ENCODE measurements at regions not wholly inside any gene's neighbourhood (a gene's known extent, or its start where the extent isn't known, plus 50 kb on each side); places are given as distances from the start of the nearest gene placed in this dataset.

DNA sequence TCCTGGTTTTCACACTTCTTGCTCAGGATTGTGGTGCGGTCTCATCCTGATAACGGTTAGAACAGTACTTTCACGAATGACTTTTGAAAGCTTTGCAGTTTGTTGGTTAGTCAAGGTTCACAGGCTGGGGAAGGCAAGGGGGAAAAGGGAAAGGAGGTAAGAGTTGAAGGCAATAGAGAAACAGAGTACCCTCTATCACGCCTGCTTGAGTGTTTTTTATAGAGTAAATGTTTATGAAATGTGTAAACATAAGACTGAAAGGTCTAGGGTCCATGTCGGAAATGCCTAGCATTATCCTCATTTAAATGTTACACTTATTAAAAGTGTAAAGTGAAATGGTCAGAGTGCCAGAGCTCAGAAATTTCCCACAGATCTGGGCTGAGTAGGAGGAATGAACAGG is 167.4 kb downstream of the URB2 start (continued):
- TF ChIP-seq, protein P1, sequence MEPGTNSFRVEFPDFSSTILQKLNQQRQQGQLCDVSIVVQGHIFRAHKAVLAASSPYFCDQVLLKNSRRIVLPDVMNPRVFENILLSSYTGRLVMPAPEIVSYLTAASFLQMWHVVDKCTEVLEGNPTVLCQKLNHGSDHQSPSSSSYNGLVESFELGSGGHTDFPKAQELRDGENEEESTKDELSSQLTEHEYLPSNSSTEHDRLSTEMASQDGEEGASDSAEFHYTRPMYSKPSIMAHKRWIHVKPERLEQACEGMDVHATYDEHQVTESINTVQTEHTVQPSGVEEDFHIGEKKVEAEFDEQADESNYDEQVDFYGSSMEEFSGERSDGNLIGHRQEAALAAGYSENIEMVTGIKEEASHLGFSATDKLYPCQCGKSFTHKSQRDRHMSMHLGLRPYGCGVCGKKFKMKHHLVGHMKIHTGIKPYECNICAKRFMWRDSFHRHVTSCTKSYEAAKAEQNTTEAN (CRISPR knock-in tag; IDR thresholded peaks at IDR 0.05), result no peak
- no peak for TF ChIP-seq NFATC4 (CRISPR knock-in tag; IDR thresholded peaks at IDR 0.05)

DNA sequence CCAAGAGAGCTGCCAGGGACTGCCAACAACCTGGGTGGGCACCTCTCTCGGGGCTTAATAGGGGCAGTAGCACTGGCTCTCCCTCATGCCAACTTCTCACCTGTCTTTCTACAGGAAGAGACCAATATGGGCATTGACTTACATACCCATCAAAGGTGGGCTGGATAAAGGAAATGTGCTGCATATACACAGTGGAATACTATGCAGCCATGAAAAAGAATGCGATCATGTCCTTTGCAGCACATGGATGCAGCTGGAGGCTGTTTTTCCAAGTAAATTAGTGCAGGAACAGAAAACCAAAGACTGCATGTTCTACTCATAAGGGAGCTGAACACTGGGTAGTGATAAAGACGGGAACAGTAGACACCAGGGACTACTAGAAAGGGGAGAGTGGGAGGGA is 172.5 kb downstream of the URB2 start:
- no peaks in the 10 kb centered on the region; the same call in 1 of the 2 replicates for H3K27me3 Mint-ChIP-seq (ENCODE audit: low read depth)
- H3K27ac Mint-ChIP-seq, result no peak overlapping the region
- no peaks in the 10 kb centered on the region for H3K36me3 Mint-ChIP-seq
- DNase-seq (ENCODE audit: low spot score) (no peak), ATAC-seq (no peak)
- ChIA-PET CTCF (no interaction called here), POLR2A (no interaction called here)
- TF ChIP-seq, protein P2, sequence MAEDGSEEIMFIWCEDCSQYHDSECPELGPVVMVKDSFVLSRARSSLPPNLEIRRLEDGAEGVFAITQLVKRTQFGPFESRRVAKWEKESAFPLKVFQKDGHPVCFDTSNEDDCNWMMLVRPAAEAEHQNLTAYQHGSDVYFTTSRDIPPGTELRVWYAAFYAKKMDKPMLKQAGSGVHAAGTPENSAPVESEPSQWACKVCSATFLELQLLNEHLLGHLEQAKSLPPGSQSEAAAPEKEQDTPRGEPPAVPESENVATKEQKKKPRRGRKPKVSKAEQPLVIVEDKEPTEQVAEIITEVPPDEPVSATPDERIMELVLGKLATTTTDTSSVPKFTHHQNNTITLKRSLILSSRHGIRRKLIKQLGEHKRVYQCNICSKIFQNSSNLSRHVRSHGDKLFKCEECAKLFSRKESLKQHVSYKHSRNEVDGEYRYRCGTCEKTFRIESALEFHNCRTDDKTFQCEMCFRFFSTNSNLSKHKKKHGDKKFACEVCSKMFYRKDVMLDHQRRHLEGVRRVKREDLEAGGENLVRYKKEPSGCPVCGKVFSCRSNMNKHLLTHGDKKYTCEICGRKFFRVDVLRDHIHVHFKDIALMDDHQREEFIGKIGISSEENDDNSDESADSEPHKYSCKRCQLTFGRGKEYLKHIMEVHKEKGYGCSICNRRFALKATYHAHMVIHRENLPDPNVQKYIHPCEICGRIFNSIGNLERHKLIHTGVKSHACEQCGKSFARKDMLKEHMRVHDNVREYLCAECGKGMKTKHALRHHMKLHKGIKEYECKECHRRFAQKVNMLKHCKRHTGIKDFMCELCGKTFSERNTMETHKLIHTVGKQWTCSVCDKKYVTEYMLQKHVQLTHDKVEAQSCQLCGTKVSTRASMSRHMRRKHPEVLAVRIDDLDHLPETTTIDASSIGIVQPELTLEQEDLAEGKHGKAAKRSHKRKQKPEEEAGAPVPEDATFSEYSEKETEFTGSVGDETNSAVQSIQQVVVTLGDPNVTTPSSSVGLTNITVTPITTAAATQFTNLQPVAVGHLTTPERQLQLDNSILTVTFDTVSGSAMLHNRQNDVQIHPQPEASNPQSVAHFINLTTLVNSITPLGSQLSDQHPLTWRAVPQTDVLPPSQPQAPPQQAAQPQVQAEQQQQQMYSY (CRISPR knock-in tag; IDR thresholded peaks at IDR 0.05), result no peak
- TF ChIP-seq, protein P3, sequence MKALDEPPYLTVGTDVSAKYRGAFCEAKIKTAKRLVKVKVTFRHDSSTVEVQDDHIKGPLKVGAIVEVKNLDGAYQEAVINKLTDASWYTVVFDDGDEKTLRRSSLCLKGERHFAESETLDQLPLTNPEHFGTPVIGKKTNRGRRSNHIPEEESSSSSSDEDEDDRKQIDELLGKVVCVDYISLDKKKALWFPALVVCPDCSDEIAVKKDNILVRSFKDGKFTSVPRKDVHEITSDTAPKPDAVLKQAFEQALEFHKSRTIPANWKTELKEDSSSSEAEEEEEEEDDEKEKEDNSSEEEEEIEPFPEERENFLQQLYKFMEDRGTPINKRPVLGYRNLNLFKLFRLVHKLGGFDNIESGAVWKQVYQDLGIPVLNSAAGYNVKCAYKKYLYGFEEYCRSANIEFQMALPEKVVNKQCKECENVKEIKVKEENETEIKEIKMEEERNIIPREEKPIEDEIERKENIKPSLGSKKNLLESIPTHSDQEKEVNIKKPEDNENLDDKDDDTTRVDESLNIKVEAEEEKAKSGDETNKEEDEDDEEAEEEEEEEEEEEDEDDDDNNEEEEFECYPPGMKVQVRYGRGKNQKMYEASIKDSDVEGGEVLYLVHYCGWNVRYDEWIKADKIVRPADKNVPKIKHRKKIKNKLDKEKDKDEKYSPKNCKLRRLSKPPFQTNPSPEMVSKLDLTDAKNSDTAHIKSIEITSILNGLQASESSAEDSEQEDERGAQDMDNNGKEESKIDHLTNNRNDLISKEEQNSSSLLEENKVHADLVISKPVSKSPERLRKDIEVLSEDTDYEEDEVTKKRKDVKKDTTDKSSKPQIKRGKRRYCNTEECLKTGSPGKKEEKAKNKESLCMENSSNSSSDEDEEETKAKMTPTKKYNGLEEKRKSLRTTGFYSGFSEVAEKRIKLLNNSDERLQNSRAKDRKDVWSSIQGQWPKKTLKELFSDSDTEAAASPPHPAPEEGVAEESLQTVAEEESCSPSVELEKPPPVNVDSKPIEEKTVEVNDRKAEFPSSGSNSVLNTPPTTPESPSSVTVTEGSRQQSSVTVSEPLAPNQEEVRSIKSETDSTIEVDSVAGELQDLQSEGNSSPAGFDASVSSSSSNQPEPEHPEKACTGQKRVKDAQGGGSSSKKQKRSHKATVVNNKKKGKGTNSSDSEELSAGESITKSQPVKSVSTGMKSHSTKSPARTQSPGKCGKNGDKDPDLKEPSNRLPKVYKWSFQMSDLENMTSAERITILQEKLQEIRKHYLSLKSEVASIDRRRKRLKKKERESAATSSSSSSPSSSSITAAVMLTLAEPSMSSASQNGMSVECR (CRISPR knock-in tag; IDR thresholded peaks at IDR 0.05; ENCODE audit: borderline replicate concordance), result no peak
- H3K4me3 Mint-ChIP-seq, result no peak overlapping the region
- no peaks in the 10 kb centered on the region for H3K4me1 Mint-ChIP-seq
- peaks cover 12% of the 10 kb centered on the region for H3K9me3 Mint-ChIP-seq

DNA sequence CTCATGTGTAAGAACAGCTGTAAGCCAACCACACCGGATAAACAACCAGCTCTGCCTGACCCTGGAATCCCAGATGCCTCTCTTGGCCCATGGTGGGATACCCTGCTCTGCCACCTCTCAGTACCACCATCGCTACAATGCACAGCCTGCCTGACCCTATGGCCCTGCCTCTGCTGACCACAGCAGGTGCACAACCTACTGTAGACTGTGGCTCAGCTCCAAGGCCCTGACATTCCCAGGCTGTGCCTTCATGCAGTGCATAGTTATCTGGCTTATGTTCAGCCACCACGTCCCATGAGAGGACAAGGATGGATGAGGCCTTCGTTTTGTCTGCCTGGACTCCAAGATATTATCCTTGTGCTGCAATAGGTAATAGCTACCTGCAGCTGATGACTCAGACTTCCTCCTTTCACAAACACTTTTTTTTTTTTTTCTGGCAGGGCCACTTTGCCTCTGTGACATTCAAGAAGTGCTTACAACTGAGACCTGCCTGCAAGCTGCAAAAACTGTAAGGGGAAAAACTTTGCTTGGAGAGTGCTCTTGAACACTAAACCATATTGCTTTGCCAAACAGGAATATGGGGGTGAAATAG is 177.7 kb downstream of the URB2 start:
- no peak for DNase-seq (ENCODE audit: low spot score)
- Mint-ChIP-seq H3K27ac (no peak overlapping the region), H3K4me1 (no peaks in the 10 kb centered on the region), H3K9me3 (peaks cover 43% of the 10 kb centered on the region), H3K4me3 (no peak overlapping the region), H3K27me3 (ENCODE audit: low read depth) (peaks cover 4% of the 10 kb centered on the region), H3K36me3 (peaks cover 26% of the 10 kb centered on the region)
- ATAC-seq, result no peak
- ChIA-PET CTCF (no interaction called here), POLR2A (no interaction called here)
- TF ChIP-seq, protein P4, sequence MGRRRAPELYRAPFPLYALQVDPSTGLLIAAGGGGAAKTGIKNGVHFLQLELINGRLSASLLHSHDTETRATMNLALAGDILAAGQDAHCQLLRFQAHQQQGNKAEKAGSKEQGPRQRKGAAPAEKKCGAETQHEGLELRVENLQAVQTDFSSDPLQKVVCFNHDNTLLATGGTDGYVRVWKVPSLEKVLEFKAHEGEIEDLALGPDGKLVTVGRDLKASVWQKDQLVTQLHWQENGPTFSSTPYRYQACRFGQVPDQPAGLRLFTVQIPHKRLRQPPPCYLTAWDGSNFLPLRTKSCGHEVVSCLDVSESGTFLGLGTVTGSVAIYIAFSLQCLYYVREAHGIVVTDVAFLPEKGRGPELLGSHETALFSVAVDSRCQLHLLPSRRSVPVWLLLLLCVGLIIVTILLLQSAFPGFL (CRISPR knock-in tag; IDR thresholded peaks at IDR 0.05; ENCODE audit: borderline replicate concordance), result no peak
- TF ChIP-seq MXD4 (CRISPR knock-in tag; IDR thresholded peaks at IDR 0.05; ENCODE audit: borderline replicate concordance) (no peak), TP53 (CRISPR knock-in tag; IDR thresholded peaks at IDR 0.05) (no peak), ZNF423 (CRISPR knock-in tag; IDR thresholded peaks at IDR 0.05) (no peak), KAT7 (CRISPR knock-in tag; IDR thresholded peaks at IDR 0.05; ENCODE audit: borderline replicate concordance) (no peak), TCF7 (CRISPR knock-in tag; IDR thresholded peaks at IDR 0.05; ENCODE audit: low read depth) (no peak), ZNF121 (CRISPR knock-in tag; IDR thresholded peaks at IDR 0.05) (no peak)
- TF ChIP-seq, protein P5, sequence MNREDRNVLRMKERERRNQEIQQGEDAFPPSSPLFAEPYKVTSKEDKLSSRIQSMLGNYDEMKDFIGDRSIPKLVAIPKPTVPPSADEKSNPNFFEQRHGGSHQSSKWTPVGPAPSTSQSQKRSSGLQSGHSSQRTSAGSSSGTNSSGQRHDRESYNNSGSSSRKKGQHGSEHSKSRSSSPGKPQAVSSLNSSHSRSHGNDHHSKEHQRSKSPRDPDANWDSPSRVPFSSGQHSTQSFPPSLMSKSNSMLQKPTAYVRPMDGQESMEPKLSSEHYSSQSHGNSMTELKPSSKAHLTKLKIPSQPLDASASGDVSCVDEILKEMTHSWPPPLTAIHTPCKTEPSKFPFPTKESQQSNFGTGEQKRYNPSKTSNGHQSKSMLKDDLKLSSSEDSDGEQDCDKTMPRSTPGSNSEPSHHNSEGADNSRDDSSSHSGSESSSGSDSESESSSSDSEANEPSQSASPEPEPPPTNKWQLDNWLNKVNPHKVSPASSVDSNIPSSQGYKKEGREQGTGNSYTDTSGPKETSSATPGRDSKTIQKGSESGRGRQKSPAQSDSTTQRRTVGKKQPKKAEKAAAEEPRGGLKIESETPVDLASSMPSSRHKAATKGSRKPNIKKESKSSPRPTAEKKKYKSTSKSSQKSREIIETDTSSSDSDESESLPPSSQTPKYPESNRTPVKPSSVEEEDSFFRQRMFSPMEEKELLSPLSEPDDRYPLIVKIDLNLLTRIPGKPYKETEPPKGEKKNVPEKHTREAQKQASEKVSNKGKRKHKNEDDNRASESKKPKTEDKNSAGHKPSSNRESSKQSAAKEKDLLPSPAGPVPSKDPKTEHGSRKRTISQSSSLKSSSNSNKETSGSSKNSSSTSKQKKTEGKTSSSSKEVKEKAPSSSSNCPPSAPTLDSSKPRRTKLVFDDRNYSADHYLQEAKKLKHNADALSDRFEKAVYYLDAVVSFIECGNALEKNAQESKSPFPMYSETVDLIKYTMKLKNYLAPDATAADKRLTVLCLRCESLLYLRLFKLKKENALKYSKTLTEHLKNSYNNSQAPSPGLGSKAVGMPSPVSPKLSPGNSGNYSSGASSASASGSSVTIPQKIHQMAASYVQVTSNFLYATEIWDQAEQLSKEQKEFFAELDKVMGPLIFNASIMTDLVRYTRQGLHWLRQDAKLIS (CRISPR knock-in tag; IDR thresholded peaks at IDR 0.05; ENCODE audit: borderline replicate concordance), result no peak
- TF ChIP-seq, protein P6, sequence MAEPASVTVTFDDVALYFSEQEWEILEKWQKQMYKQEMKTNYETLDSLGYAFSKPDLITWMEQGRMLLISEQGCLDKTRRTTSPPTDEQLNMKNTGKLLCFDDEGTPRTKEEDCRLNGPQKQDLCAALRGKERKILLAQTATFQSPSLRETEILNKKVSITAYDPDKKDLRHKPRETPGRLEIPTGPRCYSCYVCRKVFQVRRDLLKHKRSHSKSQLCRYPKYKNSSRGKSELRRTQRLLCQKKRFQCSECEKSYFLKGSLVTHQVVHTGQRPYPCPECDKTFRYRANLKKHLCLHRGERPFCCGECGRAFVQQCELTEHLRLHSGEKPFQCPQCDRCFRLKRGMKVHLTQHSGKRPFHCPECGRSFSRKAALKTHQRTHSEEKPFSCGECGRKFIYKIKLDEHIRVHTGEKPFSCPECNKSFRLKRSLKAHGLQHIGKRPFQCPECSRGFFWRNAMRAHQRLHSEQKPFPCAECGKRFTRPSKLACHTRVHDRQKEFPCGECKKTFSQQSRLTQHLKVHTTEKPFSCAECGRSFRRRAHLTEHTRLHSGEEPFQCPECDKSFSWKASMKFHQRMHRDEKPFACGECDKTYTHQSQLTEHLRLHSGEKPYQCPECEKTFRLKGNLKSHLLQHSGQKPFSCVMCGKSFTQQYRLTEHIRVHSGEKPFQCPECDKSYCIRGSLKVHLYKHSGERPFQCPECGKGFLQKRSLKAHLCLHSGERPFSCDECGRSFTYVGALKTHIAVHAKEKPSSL (CRISPR knock-in tag; conservative IDR thresholded peaks at IDR 0.05), result no peak
